Mesenchymal stem cell (in vitro differentiated cells and primary cell): ENCODE measurements at regions not wholly inside any gene's neighbourhood (a gene's known extent, or its start where the extent isn't known, plus 50 kb on each side); places are given as distances from the start of the nearest gene placed in this dataset.
A peak's percentile ranks its signal among the peaks of the same experiment; 100 is the strongest.
"Not testable (repeated sequence)": the region's sequence is repeated elsewhere in the genome, so short reads cannot be mapped to it uniquely, and the experiment has no call there.

Source experiments
- DNase-seq: peaks from one replicate; pipeline ENCODE4 v3.0.0-alpha.2; 2013
- H2AFZ ChIP-seq: one replicate; pipeline ENCODE4 v1.6.1; 2013; ENCODE audit warnings: low read depth, mild to moderate bottlenecking, control low read depth, inconsistent platforms, low read length, moderate library complexity
- H2AK5ac ChIP-seq: 2 replicates; pipeline ENCODE4 v1.6.1; 2013; ENCODE audit warnings: low read length, moderate library complexity, mild to moderate bottlenecking, inconsistent platforms; ENCODE audit not compliant: severe bottlenecking
- H2BK120ac ChIP-seq: one replicate; pipeline ENCODE4 v1.6.1; 2013; ENCODE audit warnings: low read depth, mild to moderate bottlenecking, inconsistent platforms, low read length, moderate library complexity
- H2BK12ac ChIP-seq, 2 experiments: one replicate each; pipeline ENCODE4 v1.6.1; 2013; ENCODE audit warnings: inconsistent platforms in 2 of 2, low read length in 2 of 2, mild to moderate bottlenecking in 2 of 2, moderate library complexity in 2 of 2, control low read depth in 1 of 2
- H2BK15ac ChIP-seq: one replicate; pipeline ENCODE4 v1.6.1; 2013; ENCODE audit warnings: mild to moderate bottlenecking, low read depth, inconsistent platforms; ENCODE audit not compliant: poor library complexity, severe bottlenecking
- H2BK5ac ChIP-seq: 2 replicates; pipeline ENCODE4 v1.6.1; 2013; ENCODE audit warnings: low read depth, mild to moderate bottlenecking, low read length, control low read depth, inconsistent platforms; ENCODE audit not compliant: poor library complexity, severe bottlenecking
- H3K14ac ChIP-seq, 2 experiments: one replicate each; pipeline ENCODE4 v1.6.1; 2013; ENCODE audit warnings: inconsistent platforms in 2 of 2, low read length in 2 of 2, control low read depth in 1 of 2, mild to moderate bottlenecking in 1 of 2, moderate library complexity in 1 of 2
- H3K18ac ChIP-seq, 2 experiments: one replicate each; pipeline ENCODE4 v1.6.1; 2013; ENCODE audit warnings: inconsistent platforms in 2 of 2, low read length in 2 of 2, control low read depth in 1 of 2, low read depth in 1 of 2, mild to moderate bottlenecking in 1 of 2
- H3K23ac ChIP-seq, 2 experiments: one replicate each; pipeline ENCODE4 v1.6.1; 2013; ENCODE audit warnings: inconsistent platforms in 2 of 2, low read length in 2 of 2, mild to moderate bottlenecking in 2 of 2, moderate library complexity in 2 of 2, control low read depth in 1 of 2
- H3K27ac ChIP-seq: 2 replicates; pipeline ENCODE4 v1.5.1; 2013; ENCODE audit warnings: mild to moderate bottlenecking, moderate library complexity, low read length, control low read depth, inconsistent platforms; ENCODE audit not compliant: poor library complexity, severe bottlenecking
- H3K27me3 ChIP-seq, 2 experiments: 2 replicates each; pipeline versions ENCODE4 v1.6.1 to v1.7.0; 2013; ENCODE audit warnings: low read length in 2 of 2, mild to moderate bottlenecking in 2 of 2, moderate library complexity in 2 of 2, control low read depth in 1 of 2, inconsistent platforms in 1 of 2; ENCODE audit not compliant: control insufficient read depth in 1 of 2, insufficient read depth in 1 of 2
- H3K36me3 ChIP-seq, 2 experiments: 2 replicates each; pipeline versions ENCODE4 v1.6.1 to v1.7.0; 2013; ENCODE audit warnings: low read length in 2 of 2, control low read depth in 1 of 2, inconsistent platforms in 1 of 2, low read depth in 1 of 2, mild to moderate bottlenecking in 1 of 2; ENCODE audit not compliant: insufficient read depth in 2 of 2, control insufficient read depth in 1 of 2
- H3K4ac ChIP-seq, 2 experiments: one replicate each; pipeline ENCODE4 v1.6.1; 2013; ENCODE audit warnings: inconsistent platforms in 2 of 2, low read length in 2 of 2, mild to moderate bottlenecking in 2 of 2, moderate library complexity in 2 of 2, control low read depth in 1 of 2, low read depth in 1 of 2
- H3K4me1 ChIP-seq: 2 replicates; pipeline ENCODE4 v1.6.1; 2013; ENCODE audit warnings: low read depth, low read length, control low read depth; ENCODE audit not compliant: control insufficient read depth, insufficient read depth
- H3K4me2 ChIP-seq: 2 replicates; pipeline ENCODE4 v1.6.1; 2013; ENCODE audit warnings: low read length, mild to moderate bottlenecking, inconsistent platforms; ENCODE audit not compliant: poor library complexity, severe bottlenecking
- H3K4me3 ChIP-seq, 2 experiments: 2 replicates each; pipeline versions ENCODE4 v1.5.1 to v1.7.0; 2013; ENCODE audit warnings: low read length in 2 of 2, mild to moderate bottlenecking in 2 of 2, control low read depth in 1 of 2, low read depth in 1 of 2; ENCODE audit not compliant: insufficient read depth in 1 of 2
- H3K79me1 ChIP-seq: replicated peaks from 2 replicates; pipeline ENCODE4 v1.6.1; 2013; ENCODE audit warnings: mild to moderate bottlenecking, control low read depth, low read length, inconsistent platforms; ENCODE audit not compliant: poor library complexity, severe bottlenecking
- H3K9ac ChIP-seq: 2 replicates; pipeline ENCODE4 v1.7.0; 2013; ENCODE audit warnings: mild to moderate bottlenecking, low read length, moderate library complexity
- H3K9me3 ChIP-seq: 2 replicates; pipeline ENCODE4 v1.7.0; 2013; ENCODE audit warnings: mild to moderate bottlenecking, low read length; ENCODE audit not compliant: control insufficient read depth
- H4K8ac ChIP-seq: one replicate; pipeline ENCODE4 v1.6.1; 2013; ENCODE audit warnings: inconsistent platforms, mild to moderate bottlenecking, low read length, moderate library complexity
- H4K91ac ChIP-seq: one replicate; pipeline ENCODE4 v1.6.1; 2013; ENCODE audit warnings: mild to moderate bottlenecking, low read length, inconsistent platforms
- WGBS: methylation state at CpG from one replicate; pipeline ENCODE4 v1.1.7; 2013; ENCODE audit warnings: mixed read lengths; 5-methylcytosine and 5-hydroxymethylcytosine counted together

GRCh38 chr6:26937258-26937657 is 277.7 kb upstream of the ZNF322 start:
- not testable (repeated sequence) for H3K79me1 ChIP-seq, H2BK120ac ChIP-seq, H3K14ac ChIP-seq, H3K27ac ChIP-seq, H3K9me3 ChIP-seq, H3K36me3 ChIP-seq, H3K23ac ChIP-seq, DNase-seq, H4K91ac ChIP-seq, H2AFZ ChIP-seq, H4K8ac ChIP-seq, H2BK5ac ChIP-seq, H3K9ac ChIP-seq, H2BK12ac ChIP-seq, H3K4me2 ChIP-seq, H2BK15ac ChIP-seq, H3K4ac ChIP-seq, H2AK5ac ChIP-seq, H3K27me3 ChIP-seq, H3K18ac ChIP-seq, H3K4me3 ChIP-seq, H3K4me1 ChIP-seq
- WGBS = no CpG with 5 or more reads among the region's 1 CpG

- WGBS = 96% methylated on average over 3 of the region's 3 CpGs
- H3K36me3 ChIP-seq, H3K4ac ChIP-seq, H2AK5ac ChIP-seq, H3K79me1 ChIP-seq, H3K9ac ChIP-seq, H2BK12ac ChIP-seq, H3K4me1 ChIP-seq, H3K14ac ChIP-seq, H4K91ac ChIP-seq, H2AFZ ChIP-seq, H3K4me2 ChIP-seq, H3K9me3 ChIP-seq, H3K27me3 ChIP-seq, H3K23ac ChIP-seq, H4K8ac ChIP-seq, H3K18ac ChIP-seq, H2BK5ac ChIP-seq, DNase-seq, H3K27ac ChIP-seq, H3K4me3 ChIP-seq, H2BK120ac ChIP-seq, H2BK15ac ChIP-seq: not testable (repeated sequence)
These were observed 291.7 kb upstream of the ZNF322 start for GRCh38 chr6:26951211-26951610.

- not testable (repeated sequence) for H3K18ac ChIP-seq, H3K79me1 ChIP-seq, H3K4me2 ChIP-seq, H3K4me1 ChIP-seq, H2AK5ac ChIP-seq, H3K27me3 ChIP-seq, H3K23ac ChIP-seq, H3K14ac ChIP-seq, H2BK15ac ChIP-seq, H3K36me3 ChIP-seq, H2AFZ ChIP-seq, H3K9me3 ChIP-seq, H4K91ac ChIP-seq, H2BK5ac ChIP-seq, H3K4ac ChIP-seq, H2BK12ac ChIP-seq, H2BK120ac ChIP-seq, H4K8ac ChIP-seq, H3K27ac ChIP-seq
- Histone ChIP-seq H3K9ac (peak overlapping the region; percentile 53), H3K4me3 (peak overlapping the region; percentile 50 to 69)
- WGBS = no CpG with 5 or more reads among the region's 20 CpGs
- DNase-seq = peak; percentile 88
These were observed 291.4 kb upstream of the PRSS16 start for GRCh38 chr6:26956078-26956600.

GRCh38 chr6:26956601-26957184 is 290.8 kb upstream of the PRSS16 start:
- H3K14ac ChIP-seq, H2BK15ac ChIP-seq, H2BK5ac ChIP-seq, H3K18ac ChIP-seq, H3K27me3 ChIP-seq, H3K27ac ChIP-seq, H3K4me2 ChIP-seq, H3K4me1 ChIP-seq, H2AK5ac ChIP-seq, H3K9me3 ChIP-seq, H3K36me3 ChIP-seq, H2BK12ac ChIP-seq, H2BK120ac ChIP-seq, H4K91ac ChIP-seq, H3K79me1 ChIP-seq, H3K23ac ChIP-seq, H3K4ac ChIP-seq, H2AFZ ChIP-seq: not testable (repeated sequence)
- 0% methylated on average over 5 of the region's 54 CpGs for WGBS
- peak overlapping the region; percentile 62 to 70 for H3K4me3 ChIP-seq
- peak; percentile 58 for DNase-seq
- peak overlapping the region; percentile 41 for H4K8ac ChIP-seq
- H3K9ac ChIP-seq = peak overlapping the region; percentile 72
